Pulmonary artery endothelial cell (primary cell): ENCODE measurements at regions not wholly inside any gene's neighbourhood (a gene's known extent, or its start where the extent isn't known, plus 50 kb on each side); places are given as distances from the start of the nearest gene placed in this dataset.
"Not testable (repeated sequence)": the region's sequence is repeated elsewhere in the genome, so short reads cannot be mapped to it uniquely, and the experiment has no call there.

Source experiments
- DNase-seq: peaks from one replicate; pipeline ENCODE4 v3.0.0-alpha.2; 2011; ENCODE audit warnings: low read depth, low spot score

DNA sequence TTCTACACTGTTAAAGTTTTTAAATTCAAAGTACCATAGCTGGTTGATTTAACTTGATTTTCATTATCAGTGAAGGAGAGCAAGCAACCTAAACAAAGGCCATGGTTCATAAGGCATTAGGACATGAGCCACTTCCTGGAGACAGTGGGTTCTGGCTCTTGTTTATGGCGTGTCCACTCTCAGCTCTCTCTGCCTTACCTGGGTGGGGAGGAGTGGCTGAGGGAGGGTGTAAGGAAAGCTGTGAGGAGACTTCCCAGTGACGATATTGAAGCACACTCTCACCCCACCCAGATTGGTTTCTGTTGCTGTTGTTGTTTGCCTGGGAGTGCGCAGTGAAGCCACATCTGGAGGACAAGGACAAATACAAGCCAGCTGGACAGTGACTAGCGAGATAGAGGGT, 365.3 kb upstream of the FZD8 start:
- no peak for DNase-seq

DNA sequence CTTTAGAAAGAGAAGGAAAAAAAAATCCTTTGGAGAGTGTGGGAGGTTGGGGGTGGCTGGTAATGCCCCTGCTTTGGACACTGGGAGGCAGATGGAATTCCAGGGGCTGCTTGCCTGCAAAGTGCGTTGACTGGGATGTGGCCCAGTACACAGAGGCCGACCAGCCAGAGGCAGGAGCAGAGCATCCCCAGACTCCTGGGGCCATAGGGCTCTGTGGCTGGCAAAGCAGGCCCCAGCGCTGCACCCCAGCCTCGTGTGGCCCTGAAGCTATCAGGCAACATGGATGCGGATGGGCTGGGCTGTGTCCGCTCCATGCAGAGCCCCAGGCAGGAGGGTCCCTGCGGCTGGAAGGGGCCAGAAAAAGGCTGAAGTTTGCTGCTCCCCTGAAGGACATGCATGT, 361.6 kb upstream of the FZD8 start:
- no peak for DNase-seq

DNA sequence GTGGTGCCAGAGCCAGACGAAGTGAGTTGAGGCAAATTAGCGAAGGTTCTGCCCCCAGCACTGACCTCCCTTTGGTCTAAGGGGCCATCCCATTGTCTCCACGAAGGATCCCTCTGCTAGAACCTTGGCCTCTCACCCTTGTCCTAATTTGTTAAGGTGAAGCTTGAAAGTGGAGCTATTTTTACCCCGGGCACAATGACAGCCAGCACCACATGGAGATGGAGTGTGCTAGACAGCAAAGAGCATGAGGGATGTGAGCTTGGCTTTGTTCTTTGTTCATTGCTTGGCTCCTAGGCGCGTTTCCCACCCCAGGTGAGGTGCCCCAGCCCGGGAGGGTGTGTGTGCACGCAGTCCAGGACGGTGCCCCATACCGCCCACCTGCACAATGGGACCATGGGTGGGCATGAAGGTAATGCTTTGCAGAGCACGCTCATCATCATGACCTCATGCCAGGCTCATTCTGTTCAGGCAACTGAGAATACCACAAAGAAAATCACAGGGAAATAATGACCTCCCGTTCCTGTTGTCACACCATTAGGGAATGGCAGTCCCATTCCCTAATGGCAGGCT, 361.0 kb upstream of the FZD8 start:
- no peak for DNase-seq

DNA sequence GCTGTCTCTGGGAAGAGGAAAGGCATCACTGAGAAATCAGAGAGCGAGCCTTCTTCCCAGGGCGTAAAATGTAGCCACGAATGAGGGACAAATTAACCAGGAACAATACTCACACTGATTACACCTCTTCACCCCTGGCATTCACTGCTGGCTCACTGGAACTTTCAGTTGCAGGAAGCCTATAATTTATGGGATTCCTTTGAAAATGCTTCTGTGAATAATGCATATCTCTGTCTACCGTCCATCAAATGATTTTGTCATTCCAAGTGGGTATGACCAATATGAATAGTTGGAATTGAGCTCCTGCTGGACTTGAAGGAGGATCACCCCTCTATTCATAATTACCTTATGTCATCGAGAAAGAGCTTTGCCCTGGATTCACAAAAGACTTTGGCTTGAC, 360.3 kb upstream of the FZD8 start:
- DNase-seq = no peak

DNA sequence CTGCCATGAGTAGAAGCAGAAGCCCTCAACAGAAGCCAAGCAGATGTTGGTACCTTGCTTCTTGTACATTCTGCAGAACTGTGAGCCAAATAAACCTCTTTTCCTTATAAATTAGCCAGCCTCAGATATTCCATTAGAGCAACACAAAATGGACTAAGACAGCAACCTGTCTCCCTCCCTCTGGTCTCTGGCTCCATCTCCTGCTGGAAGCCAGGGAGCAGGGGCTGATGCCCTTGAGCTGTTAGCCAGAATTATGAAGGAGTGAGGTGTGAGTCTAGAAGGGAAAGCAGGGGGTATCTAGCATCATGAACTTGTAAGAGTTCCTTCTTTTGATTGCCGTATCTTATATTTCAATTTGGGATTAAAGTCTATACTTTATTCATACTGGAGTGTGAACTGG, 358.7 kb upstream of the FZD8 start:
- DNase-seq = not testable (repeated sequence)

DNA sequence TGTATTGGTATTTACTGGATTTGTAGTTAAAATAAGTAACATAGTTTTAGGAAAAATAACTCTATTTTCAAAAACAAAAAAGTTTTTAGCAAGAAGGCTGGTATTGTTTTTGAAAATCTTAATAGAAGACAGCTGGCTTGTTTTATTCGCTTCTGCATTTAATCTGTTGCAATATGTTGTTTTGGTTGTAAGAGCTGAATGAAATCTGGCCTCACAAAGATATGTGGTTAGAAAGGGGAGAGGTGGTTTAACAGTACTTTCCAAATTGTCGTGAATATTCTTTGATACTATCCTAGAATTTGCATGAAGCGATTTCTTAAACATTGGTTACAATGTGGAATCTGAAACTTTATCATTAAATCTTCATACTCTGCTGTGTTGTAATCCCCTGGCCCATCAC, 355.9 kb upstream of the FZD8 start:
- no peak for DNase-seq

DNA sequence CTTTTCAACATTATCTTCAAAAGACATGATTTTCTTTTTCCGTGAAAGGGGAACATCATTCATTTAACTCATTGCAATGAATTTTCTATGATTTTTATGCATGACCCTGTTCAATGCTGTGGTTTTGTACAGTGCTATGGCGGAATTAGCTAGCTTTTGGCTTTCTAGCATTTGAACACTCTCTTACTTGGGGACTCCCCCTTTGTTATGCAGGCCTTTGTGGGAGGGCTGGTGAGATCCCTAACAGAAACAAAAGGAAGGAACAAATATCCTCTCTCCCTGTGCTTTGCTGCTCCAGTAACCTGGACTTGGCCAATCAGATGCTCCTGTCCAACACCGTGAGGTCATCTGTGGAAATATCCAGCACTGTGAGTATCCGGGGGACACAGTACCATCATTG, 353.4 kb upstream of the FZD8 start:
- DNase-seq = no peak

DNA sequence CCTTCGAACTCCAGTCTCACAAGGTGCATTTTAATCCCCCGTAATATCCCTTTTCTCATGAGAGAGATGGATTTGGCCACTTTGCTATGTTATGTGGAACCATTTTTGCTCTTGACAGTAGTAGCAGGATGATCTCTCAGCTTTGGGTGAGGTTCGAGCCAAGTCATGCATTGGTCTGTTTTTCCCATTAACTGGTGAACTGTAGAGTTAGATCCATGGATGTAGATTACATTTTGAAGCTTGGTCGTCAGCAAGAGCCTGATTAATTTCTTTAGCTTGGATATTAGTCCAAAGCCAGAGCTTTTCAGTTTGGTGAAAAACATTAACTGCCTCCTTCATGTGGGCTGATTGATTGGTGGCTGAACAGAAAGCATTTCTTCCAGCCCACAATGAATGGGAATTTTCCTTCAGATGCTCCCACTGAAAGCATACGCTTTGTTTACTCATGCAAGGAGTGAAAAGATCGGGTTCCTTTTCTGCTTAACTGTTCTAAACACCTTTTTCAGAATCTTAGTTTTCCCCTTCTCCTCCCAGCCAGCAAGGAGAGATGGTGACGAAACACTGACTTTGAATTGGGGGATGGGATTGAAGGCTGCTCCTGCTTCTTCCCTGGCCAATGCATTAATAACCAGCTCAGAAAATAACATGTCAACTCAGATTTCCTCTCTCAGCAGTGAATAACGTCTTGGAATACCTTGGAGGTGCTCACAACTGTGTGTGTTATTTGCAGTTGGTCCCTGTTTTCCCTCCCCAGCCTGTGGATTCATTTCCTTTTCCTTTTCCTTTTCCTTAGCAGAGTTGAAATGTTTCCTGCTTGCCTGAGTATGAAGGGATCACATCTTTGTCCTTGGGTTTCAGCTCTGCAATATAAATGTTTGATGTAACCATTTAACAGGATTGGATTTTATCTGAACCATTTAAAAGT, 351.8 kb upstream of the FZD8 start:
- peak; percentile 3 for DNase-seq

DNA sequence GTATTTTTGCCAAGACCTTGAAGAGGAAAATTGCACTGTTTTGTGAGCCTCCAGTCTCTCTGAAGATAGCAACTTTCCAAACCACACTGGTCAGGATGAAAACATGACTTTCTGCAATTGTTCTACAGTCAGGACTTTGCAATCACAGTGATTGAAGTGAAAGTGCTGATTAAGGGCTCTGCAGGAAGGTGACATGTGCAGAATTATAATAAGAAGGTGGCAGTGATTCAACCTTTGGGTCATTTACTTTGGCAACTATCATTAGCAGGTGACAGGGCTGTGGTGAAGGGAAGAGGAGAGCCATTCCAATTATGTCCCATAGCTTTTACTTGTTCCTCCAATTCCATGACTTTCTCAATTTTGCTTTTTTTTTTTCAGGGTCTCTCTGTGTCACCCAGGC, 350.0 kb upstream of the FZD8 start:
- no peak for DNase-seq

DNA sequence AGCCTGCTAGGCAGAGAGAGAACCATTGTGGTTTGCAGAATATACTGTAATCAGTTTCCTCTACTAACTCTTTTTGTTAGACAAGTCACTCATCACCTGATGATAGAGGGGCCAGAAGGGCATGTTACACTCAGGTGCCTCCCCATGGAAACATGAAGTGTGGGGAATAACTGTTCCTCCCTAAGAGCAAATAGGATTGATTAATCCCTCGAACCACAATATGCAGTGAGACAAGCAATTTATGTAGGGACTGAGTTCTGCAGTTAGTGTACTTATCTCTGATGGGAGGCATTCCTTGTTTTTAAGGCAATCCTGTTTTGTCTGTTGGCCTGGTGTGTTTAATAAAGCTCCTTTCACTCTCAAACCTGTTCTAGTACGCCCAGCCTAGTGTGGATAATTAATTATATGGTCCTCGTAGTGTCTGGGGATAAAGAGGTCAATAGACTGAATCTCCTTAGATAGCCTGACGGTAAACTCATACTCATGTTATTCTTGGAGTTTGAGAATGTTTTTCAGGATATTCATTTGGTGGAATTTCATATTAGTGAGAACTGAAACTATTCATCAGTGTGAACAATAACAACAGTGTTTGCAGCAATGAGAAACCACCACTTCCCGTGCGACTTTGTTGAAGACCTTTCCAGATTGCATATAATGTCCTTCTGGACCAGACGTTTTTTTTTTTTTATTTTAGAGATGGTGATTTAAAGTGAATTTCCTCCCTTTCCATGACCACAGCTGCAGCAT, 344.8 kb upstream of the FZD8 start:
- DNase-seq = peak; percentile 36

DNA sequence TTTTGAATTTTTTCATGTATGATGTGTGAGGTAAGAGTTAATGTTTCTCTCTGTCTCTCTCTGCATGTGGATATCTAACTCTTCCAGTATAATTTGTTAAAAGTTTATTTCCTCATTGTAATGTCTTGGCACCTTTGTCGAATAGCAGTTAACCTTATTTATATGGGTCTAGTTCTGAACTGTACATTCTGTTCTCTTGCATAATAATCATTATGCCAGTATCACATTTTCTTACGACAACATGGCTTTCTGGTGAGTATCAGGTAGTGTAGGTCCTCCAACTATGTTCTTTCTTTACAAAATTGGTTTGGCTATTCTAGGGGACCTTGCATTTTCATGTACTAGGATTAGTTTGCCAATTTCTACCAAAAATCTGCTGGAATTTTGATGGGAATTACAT, 337.0 kb upstream of the FZD8 start:
- DNase-seq = no peak

DNA sequence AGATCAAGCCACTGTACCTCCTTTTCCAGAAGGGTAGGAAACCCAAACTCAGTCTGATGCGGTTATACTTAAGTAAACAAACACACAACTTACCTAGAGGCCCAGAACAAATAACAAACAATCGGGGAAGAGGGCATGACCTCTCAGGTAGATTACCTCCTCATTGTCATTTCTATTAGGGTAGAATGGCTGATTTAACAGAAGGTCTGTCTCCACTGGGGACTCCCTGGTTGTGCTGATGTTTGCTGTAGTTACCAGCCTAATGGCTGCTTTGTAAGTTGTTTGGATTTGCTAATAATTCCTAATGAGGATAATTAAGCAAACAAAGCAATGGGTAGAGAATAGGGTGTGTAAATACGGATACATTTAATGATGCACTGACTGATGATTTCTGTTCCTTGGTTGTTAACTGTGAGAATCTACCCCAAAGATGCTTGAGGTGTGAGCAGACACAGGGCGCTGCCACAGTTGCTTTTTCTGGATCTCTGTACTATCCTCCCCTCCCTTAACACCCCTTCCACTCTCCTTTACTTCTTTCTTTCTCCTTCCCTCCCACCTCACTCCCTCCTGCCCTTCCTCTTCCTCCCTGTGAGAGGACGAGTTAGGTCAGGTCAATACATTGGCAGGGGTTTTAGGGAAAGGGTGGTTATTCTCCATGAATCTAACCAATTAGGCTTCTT, 332.0 kb upstream of the FZD8 start:
- not testable (repeated sequence) for DNase-seq

DNA sequence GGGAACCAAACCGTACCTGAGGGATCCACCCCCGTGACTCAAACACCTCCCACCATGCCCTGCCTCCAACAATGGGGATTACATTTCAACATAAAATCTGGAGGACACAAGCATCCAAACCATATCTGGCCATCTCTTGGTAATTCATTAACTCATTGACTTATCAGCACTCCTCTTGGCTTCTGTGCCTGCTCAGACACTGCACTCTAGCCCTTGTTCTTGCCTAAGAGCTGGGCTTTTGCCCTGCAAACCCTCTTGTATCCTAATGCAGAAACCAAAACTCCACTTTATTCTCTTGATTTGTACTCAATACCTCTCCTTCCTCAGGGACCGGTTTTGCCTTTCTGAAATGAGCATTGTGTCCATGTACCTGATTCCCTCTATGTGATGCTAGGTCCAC, 330.2 kb upstream of the FZD8 start:
- DNase-seq = no peak

DNA sequence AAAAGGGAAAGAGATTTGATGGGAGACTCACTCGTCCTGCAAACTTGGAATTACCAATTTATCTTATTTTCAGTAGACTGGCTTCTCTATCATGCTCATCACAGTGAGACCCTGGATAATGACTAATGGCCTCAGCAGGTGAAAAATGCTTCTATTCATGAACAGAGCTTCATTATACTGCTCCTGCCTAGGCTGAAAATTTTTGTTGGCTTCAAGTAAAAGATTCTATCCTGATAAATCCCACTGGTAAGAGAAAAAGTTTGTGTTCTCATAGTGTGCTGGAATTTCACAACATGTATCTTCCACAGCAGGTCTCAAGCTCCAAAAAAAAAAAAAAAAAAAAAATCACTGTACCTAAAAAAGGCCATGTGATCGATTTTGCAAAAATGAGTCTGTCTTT, 329.3 kb upstream of the FZD8 start:
- no peak for DNase-seq

DNA sequence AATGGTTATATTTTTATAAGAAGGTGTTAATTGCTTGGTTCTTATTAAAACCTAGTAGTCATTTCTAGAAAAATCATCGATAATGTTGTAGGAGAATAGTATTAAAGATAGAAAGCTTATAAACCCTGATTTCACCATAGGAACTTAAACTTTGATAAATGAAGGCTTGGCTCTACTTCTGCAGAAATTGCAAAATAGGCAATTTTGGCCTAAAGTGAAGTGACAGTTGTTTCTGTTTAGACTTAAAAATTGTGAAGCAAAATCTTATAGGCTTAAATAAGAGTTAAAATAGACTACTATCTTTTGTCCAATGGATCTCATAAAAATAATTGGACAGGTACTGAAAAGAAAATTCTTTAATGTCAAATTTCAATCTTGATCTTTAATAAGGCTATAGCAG, 321.6 kb upstream of the FZD8 start:
- no peak for DNase-seq

DNA sequence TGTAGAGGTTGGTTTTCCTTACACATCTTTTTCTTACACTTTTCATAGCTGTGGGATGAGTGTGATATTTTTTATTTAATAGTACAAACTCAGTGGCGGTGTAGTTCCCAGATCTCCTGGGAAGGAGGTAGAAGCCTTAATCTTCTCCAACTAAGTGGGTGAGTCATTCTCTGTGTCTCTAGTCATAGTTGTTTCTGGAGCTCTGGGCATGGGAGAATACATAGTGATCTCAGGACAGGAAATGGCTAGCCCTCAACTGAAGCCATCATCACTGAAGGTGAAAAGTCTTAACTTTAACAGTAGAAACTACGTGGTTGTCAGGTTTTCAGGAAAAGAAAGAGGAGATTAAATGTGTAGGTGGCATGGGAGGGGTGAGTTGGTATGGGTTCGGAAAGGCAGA, 319.4 kb upstream of the FZD8 start:
- no peak for DNase-seq

DNA sequence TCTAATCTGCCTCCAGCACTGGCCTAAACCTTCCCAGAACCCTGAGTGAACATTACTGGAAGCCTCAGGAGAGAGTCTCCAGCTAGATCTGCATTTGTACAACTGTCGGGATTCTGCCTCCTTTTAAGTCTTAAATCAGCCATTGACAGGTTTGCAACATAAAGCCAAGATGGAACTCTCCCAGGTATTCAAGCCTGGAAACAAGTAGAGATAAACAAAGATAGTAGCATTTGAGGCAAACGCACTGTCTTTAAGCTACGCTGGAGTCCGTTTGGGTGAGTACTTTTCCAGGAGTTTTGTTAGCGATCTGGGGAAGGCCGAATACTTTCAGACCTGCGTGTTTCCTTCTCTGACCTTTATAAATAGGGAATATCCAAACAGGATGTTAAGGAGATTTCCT, 317.2 kb upstream of the FZD8 start:
- DNase-seq = no peak

DNA sequence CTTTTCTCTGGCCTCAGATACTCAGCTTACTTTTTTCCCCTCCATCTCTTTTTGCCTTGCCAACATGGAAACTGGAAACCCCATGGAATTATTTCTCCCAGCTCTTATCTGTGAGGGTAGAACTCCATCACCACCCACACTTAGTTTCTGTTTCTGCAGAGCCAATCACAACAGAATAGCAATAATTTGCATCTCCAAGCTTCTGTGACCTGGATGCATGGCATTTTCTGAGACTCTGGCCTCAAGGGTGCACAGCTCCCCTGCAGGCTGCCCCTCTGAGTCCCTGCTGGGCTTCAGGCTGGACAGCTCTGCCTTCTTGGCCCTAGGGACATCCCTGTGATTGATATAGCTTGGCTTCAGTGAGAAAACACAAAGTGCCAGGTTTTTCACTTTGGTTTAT, 316.5 kb upstream of the FZD8 start:
- DNase-seq = not testable (repeated sequence)

DNA sequence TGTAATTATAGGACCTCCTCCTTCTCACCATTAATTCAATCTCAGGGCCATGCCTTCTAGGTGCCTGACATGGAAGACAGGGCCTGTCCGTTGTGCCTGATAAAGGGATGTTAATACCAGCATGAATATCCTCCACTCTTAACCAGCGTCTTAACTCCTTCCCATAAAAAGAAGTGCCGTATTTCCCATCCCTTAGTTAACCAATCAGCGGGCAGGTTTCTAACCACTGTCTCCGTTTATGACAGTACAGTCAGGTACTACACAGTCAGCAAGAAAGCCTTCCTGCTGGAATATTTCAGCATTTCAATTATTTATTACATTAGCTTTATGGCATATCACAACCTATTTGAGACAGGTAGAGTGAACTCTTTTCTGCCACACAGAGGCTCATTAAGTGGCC, 308.6 kb upstream of the FZD8 start:
- DNase-seq = no peak

DNA sequence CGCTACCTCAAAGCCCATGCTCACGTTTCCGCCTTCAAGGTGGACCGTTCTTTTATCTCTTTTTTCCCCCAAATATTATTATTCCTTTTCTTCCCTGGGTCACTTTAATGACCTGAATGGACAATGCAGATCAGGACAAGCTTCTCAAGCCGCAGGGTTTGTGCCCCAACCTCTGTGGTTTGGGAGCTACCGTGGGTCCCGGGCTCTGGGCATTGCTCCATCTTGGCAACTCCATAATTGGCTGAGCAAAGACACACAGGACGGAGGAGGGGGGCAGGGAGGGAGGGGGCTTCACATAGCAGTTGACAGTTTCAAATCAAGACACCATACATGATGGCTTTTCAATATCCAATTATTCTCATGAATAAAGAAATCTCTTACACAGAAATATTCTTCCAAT, 308.1 kb upstream of the FZD8 start:
- no peak for DNase-seq

DNA sequence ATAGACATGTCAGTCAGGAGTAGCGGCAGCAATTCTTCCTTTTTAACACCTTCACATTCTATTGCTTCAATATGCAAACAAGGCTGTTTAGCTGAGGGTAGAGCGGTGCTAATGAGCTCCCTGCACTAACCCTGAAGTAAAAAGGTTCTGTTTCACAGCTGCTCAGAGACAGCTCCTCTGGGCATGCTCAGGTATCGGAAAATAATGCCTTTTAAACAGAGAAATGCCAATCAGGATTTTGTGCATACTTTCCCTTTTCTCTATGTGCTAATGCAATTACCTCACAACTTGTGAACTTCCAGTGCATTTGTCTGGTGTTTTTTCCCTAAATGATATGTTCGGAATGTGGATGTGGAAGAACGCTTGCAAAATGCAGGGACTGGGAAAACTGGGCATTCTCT, 307.7 kb upstream of the FZD8 start:
- no peak for DNase-seq

DNA sequence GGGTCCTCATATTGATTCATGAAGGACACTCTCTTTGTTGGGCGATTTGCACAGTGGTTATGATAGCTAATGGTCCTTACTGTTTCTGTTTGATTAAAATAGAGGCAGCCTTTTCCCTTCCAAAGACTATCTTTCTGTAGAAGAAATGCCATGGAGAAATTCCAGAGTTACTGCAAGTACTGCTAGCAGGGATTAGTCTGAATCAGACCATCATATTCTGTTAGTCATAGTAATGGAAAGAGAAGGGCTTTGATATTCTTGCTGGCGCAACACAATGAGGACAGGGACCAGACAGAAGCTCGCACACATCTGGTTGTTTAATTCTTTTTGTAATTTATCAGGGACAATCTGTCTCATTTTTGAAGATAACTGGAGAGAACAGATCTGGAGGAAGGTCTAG, 304.5 kb upstream of the FZD8 start:
- DNase-seq = no peak
